Endometrium (tissue), 2 donors: ENCODE measurements at regions not wholly inside any gene's neighbourhood (a gene's known extent, or its start where the extent isn't known, plus 50 kb on each side); places are given as distances from the start of the nearest gene placed in this dataset.
"Not testable (repeated sequence)": the region's sequence is repeated elsewhere in the genome, so short reads cannot be mapped to it uniquely, and the experiment has no call there.

Experiments used
- FAIRE-seq: peaks from 2 replicates; lab custom pipeline; 2012; peaks lifted over from hg19 to GRCh38; lab: Jason Lieb, UNC
- donor health status: control.
- donor health status: control.

GRCh38 chr2:234861841-234862735 lies 89.7 kb upstream of the SH3BP4 start:
- no peak for FAIRE-seq

GRCh38 chr2:234859330-234859872 lies 92.4 kb upstream of the SH3BP4 start:
- not testable (repeated sequence) for FAIRE-seq

- FAIRE-seq: no peak
Measured at GRCh38 chr2:234858790-234859329, 93.0 kb upstream of the SH3BP4 start.

GRCh38 chr2:234858145-234858544 lies 93.7 kb upstream of the SH3BP4 start:
- FAIRE-seq: no peak

- FAIRE-seq: no peak
Measured at GRCh38 chr2:234853729-234854128, 98.1 kb upstream of the SH3BP4 start.

GRCh38 chr2:234852941-234853340 lies 98.9 kb upstream of the SH3BP4 start:
- no peak for FAIRE-seq

- FAIRE-seq: no peak
Measured at GRCh38 chr2:234852035-234852434, 99.8 kb upstream of the SH3BP4 start.

GRCh38 chr2:234851451-234851850 lies 100.4 kb upstream of the SH3BP4 start:
- no peak for FAIRE-seq

GRCh38 chr2:234850818-234851217 lies 101.0 kb upstream of the SH3BP4 start:
- no peak for FAIRE-seq

GRCh38 chr2:234849678-234850077 lies 102.1 kb upstream of the SH3BP4 start:
- FAIRE-seq: no peak

- FAIRE-seq: no peak
Measured at GRCh38 chr2:234848578-234848977, 103.2 kb upstream of the SH3BP4 start.

GRCh38 chr2:234847639-234848038 lies 104.2 kb upstream of the SH3BP4 start:
- FAIRE-seq: no peak

GRCh38 chr2:234847364-234847635 lies 104.5 kb upstream of the SH3BP4 start:
- FAIRE-seq: no peak

- no peak for FAIRE-seq
Measured at GRCh38 chr2:234846599-234847363, 105.0 kb upstream of the SH3BP4 start.

GRCh38 chr2:234845602-234846590 lies 105.9 kb upstream of the SH3BP4 start:
- no peak for FAIRE-seq

- no peak for FAIRE-seq
Measured at GRCh38 chr2:234843411-234843810, 108.4 kb upstream of the SH3BP4 start.

GRCh38 chr2:234842753-234843152 lies 109.1 kb upstream of the SH3BP4 start:
- no peak for FAIRE-seq

- no peak for FAIRE-seq
Measured at GRCh38 chr2:234841321-234842015, 110.3 kb upstream of the SH3BP4 start.

- FAIRE-seq: peak; percentile 99
Measured at GRCh38 chr2:234840336-234840735, 111.5 kb upstream of the SH3BP4 start.

GRCh38 chr2:234839285-234839684 lies 112.5 kb upstream of the SH3BP4 start:
- FAIRE-seq: no peak

GRCh38 chr2:234836271-234836670 lies 115.5 kb upstream of the SH3BP4 start:
- no peak for FAIRE-seq
